GM04503 (cell line): ENCODE measurements at regions not wholly inside any gene's neighbourhood (a gene's known extent, or its start where the extent isn't known, plus 50 kb on each side); places are given as distances from the start of the nearest gene placed in this dataset.
"Not testable (repeated sequence)": the region's sequence is repeated elsewhere in the genome, so short reads cannot be mapped to it uniquely, and the experiment has no call there.

Source experiments
- DNase-seq: peaks from one replicate; pipeline ENCODE4 v3.0.0-alpha.2; 2012; ENCODE audit warnings: low read depth

DNA sequence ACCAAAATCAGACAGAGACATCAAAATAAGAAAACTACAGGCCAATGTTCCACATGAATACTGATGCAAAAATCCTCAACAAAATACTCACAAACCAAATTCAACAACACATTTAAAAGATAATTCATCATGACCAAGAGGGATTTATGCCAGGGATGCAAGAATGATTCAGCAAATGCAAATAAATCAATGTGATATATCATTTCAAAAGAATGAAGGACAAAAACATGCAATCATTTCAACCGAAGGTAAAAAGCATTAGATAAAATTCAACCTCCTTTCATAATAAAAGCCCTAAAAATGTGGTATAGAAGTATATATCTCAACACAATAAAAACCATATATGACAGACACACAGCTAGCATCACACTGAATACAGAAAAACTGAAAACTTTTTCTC lies 81.5 kb upstream of the LYPLAL1 start:
- no peak for DNase-seq

DNA sequence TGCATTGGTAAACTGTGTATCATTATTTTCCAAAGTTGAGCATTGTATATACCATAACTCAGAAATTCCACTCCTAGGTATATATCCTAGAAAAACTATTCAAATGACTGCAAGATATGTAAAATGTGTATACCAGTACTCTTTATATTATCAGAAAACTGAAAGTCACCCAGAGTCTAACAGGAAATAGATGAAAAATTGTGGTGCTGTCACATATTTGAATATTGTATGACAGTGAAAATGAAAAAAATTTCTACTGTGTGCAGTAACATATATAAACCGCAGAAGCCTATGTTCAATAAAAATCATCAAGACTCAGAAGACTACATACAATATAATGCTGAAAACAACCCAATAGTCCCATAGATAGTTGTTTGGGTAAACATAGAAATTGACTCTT lies 74.4 kb upstream of the LYPLAL1 start:
- no peak for DNase-seq

DNA sequence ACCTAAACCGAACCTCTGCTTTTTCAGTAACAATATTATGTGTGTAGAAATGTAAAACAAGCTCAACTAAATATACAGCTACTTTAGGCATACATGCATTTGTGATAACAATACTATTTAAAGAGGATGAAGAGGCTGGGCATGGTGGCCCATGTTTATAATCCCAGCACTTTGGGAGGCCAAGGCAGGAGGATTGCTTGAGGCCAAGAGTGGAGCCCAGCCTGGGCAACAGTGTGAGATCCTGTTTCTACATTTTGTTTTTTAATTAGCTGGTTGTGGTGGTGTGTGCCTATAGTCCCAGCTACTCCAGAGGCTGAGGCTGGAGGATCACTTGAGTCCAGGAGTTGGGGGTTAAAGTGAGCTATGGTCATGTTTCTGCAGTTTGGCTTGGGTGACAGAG lies 73.6 kb upstream of the LYPLAL1 start:
- no peak for DNase-seq

DNA sequence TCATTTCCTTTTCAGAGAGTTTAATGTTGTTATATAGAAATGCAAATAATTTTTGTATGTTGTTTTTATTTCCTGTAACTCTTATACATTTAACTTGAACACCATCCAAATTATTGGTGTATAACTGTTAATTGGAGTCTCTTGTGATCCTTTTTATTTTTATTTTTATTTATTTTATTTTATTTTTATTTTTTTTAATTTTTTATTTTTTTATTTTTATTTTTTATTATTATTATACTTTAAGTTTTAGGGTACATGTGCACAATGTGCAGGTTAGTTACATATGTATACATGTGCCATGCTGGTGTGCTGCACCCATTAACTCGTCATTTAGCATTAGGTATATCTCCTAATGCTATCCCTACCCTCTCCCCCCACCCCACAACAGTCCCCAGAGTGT lies 71.2 kb upstream of the LYPLAL1 start:
- not testable (repeated sequence) for DNase-seq

DNA sequence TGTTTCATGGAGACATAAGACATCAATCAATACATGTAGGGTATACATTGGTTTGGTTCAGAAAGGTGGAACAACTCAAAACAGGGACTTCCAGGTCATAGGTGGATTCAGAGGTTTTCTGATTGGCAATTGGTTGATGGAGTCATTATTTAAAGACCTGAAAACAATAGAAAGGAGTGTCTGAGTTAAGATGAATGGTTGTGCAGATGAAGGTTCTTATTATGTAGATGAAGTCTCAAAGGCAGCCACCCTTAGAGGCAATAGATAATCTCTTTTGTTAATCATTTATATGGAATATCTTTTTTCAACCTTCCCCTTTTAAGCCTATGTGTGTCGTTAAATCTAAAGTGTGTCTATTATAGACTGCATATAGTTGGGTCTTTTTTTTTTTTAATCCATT lies 67.8 kb upstream of the LYPLAL1 start:
- no peak for DNase-seq

DNA sequence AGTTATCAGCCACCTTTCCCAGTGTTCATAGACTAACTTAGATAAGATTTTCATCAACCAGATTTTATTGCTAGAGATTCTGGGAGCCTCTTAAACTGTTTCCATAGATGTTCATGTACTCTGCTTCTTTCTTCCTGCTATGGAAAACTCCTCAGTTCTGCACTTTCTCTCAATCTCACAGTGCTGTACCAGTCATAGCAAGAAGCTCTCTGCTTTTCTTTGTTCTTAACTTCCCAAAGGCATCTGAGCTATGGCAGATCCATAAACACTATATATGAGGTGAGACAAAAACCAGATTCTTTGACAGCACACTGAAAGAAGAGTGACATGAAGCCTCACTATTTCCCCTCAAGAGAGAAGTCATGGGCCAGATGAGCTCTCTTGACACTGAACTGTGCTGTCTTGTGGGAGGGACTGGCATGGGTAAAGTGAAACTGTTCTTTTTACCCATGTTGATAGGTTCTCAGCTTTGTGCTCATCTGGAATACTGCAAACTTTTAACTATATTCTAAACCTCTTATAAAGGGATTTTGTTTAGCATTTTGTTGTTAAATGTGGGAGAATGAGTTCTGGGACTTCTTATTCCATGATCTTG lies 64.2 kb upstream of the LYPLAL1 start:
- DNase-seq, result no peak

DNA sequence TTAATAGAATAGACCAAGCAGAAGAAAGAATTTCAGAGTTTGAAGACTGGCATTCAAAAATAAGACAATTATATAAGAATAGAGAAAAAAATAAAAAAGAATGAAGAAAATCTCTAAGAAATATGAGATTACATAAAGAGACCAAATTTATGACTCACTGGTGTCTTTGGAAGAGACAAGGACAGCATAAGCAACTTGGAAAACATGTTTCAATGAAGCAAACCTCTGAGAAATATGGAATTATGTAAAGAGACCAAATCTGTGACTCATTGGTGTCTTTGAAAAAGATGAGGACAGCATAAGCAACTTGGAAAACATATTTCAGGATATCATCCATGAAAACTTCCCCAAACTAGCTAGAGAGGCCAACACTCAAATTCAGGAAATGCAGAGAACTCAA lies 60.4 kb upstream of the LYPLAL1 start:
- DNase-seq, result no peak

DNA sequence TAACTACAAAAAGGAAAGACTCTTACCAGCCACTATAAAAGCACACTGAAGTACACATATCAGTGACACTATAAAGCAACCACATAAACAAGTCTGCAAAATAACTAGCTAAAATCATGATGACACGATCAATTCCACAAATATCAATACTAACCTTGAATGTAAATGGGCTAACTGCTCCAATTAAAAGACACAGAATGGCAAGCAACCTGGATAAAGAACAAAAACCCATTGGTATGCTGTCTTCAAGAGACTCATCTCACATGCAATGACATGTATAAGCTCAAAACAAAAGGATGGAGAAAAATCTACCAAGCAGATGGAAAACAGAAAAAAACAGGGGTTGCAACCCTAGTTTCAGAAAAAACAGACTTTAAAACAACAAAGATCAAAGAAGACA lies 59.7 kb upstream of the LYPLAL1 start:
- DNase-seq, result no peak

DNA sequence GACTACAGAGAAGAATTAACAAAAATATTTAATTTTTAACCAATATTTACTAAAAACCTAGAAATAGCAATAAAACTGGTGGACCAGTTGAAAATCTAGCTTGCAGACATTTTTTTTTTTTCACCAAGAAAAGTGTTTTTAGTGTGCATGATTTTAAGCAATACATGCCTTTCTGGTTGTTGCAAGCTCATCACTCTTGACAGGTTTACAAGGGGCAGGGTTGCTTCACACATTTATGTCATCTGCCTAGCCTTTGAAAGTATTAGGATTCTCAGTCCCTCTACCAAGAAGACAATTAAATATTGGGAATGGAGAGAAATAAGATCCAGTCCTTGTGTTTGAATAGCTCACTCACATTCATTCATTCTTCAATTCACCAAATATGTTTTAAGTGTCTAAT lies 53.8 kb upstream of the LYPLAL1 start:
- peak; percentile 47 for DNase-seq

DNA sequence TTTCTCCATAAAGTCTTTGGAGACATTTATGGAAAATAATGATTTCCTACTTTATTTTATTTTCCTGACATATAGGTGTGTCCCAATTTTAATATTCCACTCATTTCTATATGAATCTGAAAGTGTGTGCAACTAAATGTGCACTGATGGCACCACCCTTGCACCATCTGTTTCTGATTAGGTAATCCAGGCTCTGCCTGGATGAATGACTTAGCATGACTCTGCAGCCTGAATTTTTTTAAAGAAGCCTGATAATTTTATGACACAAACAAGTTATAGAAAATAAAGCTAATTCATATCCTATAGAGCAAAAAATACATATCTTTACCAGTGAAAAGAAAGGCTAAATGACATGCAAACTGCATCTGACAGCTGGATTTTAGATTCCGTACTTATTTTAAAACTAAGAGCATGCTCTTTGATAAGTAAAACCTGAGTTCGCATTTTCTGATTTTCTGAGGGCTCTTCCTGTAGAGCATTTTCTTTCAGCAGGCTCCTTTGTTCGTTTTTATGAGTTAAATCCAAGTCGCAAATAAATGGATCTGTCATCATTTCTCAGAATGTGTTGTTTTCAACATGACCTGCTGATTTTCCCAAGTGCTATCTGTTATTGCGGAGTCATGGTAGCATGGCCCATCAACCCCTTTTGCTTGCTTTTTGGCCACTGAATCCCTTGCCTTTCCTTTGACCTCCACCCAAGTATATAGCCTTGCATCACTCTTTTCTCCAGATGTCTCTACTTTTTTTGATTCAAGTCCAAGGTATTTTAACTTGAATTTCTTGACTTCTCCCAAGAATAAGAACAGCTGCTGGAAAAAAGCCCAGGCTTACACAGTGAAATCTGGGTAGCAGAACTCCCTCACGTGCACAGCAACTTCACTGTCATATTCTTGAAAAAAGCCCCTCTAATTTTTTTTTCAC lies 52.8 kb upstream of the LYPLAL1 start:
- peak; percentile 86 for DNase-seq

DNA sequence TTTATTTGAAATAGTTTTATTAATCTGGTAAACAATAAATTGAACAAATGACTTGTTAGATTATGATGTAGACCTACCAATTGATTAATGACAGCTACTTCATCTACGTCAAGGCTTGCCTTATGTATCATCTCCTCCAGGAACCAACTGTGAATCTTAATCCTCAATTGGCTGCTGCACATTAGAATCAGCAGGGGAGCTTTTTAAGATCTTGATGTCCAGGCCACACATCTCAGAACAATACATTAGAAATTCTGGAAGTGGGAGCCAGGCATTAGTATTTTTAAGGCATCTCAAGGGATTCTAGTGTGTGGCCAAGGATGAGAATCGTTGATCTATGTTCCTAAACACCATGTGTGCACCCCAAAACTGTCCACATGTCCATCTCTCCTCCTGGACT lies 52.0 kb upstream of the LYPLAL1 start:
- DNase-seq, result no peak

DNA sequence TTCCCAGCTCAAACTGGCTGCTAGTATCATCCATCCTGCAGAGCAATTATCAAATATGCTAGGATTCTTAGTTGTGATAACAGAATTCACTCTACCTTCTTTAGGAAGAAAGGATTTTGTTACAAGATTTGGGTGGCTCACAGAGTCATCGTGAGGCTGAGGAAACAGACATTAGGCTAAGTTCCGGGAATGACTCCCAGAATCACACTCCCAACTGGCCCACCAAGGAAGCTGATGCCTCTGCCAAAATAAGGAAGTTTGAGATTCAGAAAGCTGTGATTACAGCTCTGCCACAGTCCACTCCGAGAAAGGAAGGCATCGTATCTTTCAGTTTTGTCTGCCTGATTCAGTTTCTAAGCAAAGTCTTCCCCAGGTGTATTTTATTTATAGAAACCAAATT lies 50.6 kb upstream of the LYPLAL1 start:
- DNase-seq, result no peak
